Spinal cord (tissue), 9 donors: ENCODE measurements at regions not wholly inside any gene's neighbourhood (a gene's known extent, or its start where the extent isn't known, plus 50 kb on each side); places are given as distances from the start of the nearest gene placed in this dataset.
"Not testable (repeated sequence)": the region's sequence is repeated elsewhere in the genome, so short reads cannot be mapped to it uniquely, and the experiment has no call there.

Experiments used
- DNase-seq, 6 donors: peaks; one replicate each; pipeline versions ENCODE4 v3.0.0 to v3.0.0-alpha.2; 2013 to 2015; ENCODE audit warnings: low spot score in 6 of 6, low read depth in 4 of 6
- H3K27ac ChIP-seq: one replicate; pipeline ENCODE4 v1.5.1; 2013; ENCODE audit warnings: low read depth, low read length, control low read depth
- H3K27me3 ChIP-seq: one replicate; pipeline ENCODE4 v1.6.1; 2013; ENCODE audit warnings: low read length; ENCODE audit not compliant: control insufficient read depth, insufficient read depth
- H3K36me3 ChIP-seq: one replicate; pipeline ENCODE4 v1.6.1; 2013; ENCODE audit warnings: low read length; ENCODE audit not compliant: control insufficient read depth, insufficient read depth
- H3K4me1 ChIP-seq: one replicate; pipeline ENCODE4 v1.6.1; 2013; ENCODE audit warnings: low read length; ENCODE audit not compliant: control insufficient read depth, insufficient read depth
- H3K4me3 ChIP-seq: one replicate; pipeline ENCODE4 v1.5.1; 2013; ENCODE audit warnings: low read depth, low read length, control low read depth
- H3K9me3 ChIP-seq: one replicate; pipeline ENCODE4 v1.6.1; 2013; ENCODE audit warnings: low read length; ENCODE audit not compliant: control insufficient read depth, insufficient read depth
- WGBS: methylation state at CpG from one replicate; pipeline ENCODE4 v1.1.5; 2013; ENCODE audit warnings: missing lambda C conversion rate; ENCODE audit not compliant: insufficient coverage; 5-methylcytosine and 5-hydroxymethylcytosine counted together
- donor health status: healthy.

GRCh38 chr6:19193624-19194023, 643.5 kb upstream of the ID4 start:
- no peak for DNase-seq
- no peaks in the 10 kb centered on the region for H3K27me3 ChIP-seq
- WGBS: no CpG with 5 or more reads among the region's 2 CpGs
- H3K27ac ChIP-seq: no peak overlapping the region
- H3K36me3 ChIP-seq: no peaks in the 10 kb centered on the region
- peaks cover 2% of the 10 kb centered on the region for H3K9me3 ChIP-seq
- H3K4me1 ChIP-seq: no peaks in the 10 kb centered on the region
- no peak overlapping the region for H3K4me3 ChIP-seq

- no peak for DNase-seq
- Histone ChIP-seq H3K9me3 (peaks cover 7% of the 10 kb centered on the region), H3K4me3 (no peak overlapping the region), H3K36me3 (no peaks in the 10 kb centered on the region), H3K4me1 (no peaks in the 10 kb centered on the region), H3K27me3 (no peaks in the 10 kb centered on the region), H3K27ac (no peak overlapping the region)
These were observed 632.7 kb upstream of the ID4 start for GRCh38 chr6:19204445-19204844.

- Histone ChIP-seq H3K4me3 (no peak overlapping the region), H3K9me3 (peaks cover 7% of the 10 kb centered on the region), H3K27me3 (no peaks in the 10 kb centered on the region), H3K36me3 (no peaks in the 10 kb centered on the region), H3K27ac (no peak overlapping the region), H3K4me1 (no peaks in the 10 kb centered on the region)
- DNase-seq: no peak
- 95% methylated on average over 5 of the region's 5 CpGs for WGBS
These were observed 632.1 kb upstream of the ID4 start for GRCh38 chr6:19205076-19205475.

GRCh38 chr6:19209202-19209601, 628.0 kb upstream of the ID4 start:
- H3K4me1 ChIP-seq: no peaks in the 10 kb centered on the region
- H3K9me3 ChIP-seq: no peaks in the 10 kb centered on the region
- no peaks in the 10 kb centered on the region for H3K27me3 ChIP-seq
- H3K36me3 ChIP-seq: no peaks in the 10 kb centered on the region
- H3K27ac ChIP-seq: no peak overlapping the region
- no peak for DNase-seq
- no peak overlapping the region for H3K4me3 ChIP-seq
- WGBS: no CpG with 5 or more reads among the region's 2 CpGs

- no peaks in the 10 kb centered on the region for H3K27me3 ChIP-seq
- 93% methylated on average over 14 of the region's 14 CpGs for WGBS
- no peaks in the 10 kb centered on the region for H3K36me3 ChIP-seq
- DNase-seq: no peak
- H3K27ac ChIP-seq: no peak overlapping the region
- H3K4me1 ChIP-seq: no peaks in the 10 kb centered on the region
- no peaks in the 10 kb centered on the region for H3K9me3 ChIP-seq
- no peak overlapping the region for H3K4me3 ChIP-seq
These were observed 626.1 kb upstream of the ID4 start for GRCh38 chr6:19210849-19211590.

GRCh38 chr6:19214231-19214630, 622.9 kb upstream of the ID4 start:
- H3K36me3 ChIP-seq: no peaks in the 10 kb centered on the region
- H3K27me3 ChIP-seq: no peaks in the 10 kb centered on the region
- H3K4me1 ChIP-seq: no peaks in the 10 kb centered on the region
- H3K9me3 ChIP-seq: no peaks in the 10 kb centered on the region
- no peak overlapping the region for H3K4me3 ChIP-seq
- 80% methylated on average over 2 of the region's 2 CpGs for WGBS
- DNase-seq: no peak
- H3K27ac ChIP-seq: no peak overlapping the region

GRCh38 chr6:19219931-19220330, 617.2 kb upstream of the ID4 start:
- DNase-seq: peak in 1 of 6 donors; percentile 4
- Histone ChIP-seq H3K27me3 (no peaks in the 10 kb centered on the region), H3K27ac (no peak overlapping the region), H3K36me3 (no peaks in the 10 kb centered on the region), H3K9me3 (no peaks in the 10 kb centered on the region), H3K4me3 (no peak overlapping the region), H3K4me1 (no peaks in the 10 kb centered on the region)
- WGBS: no CpG with 5 or more reads among the region's 1 CpG

GRCh38 chr6:19231878-19232561, 605.1 kb upstream of the ID4 start:
- no peak overlapping the region for H3K4me3 ChIP-seq
- WGBS: no CpG with 5 or more reads among the region's 5 CpGs
- H3K4me1 ChIP-seq: no peaks in the 10 kb centered on the region
- peaks cover 1% of the 10 kb centered on the region for H3K9me3 ChIP-seq
- H3K27me3 ChIP-seq: no peaks in the 10 kb centered on the region
- peak overlapping the region; percentile 54 for H3K27ac ChIP-seq
- DNase-seq: peak; percentile 52 to 92 (median 74)
- no peaks in the 10 kb centered on the region for H3K36me3 ChIP-seq

GRCh38 chr6:19245656-19246055, 591.5 kb upstream of the ID4 start:
- no peaks in the 10 kb centered on the region for H3K4me1 ChIP-seq
- H3K27ac ChIP-seq: no peak overlapping the region
- H3K27me3 ChIP-seq: no peaks in the 10 kb centered on the region
- H3K36me3 ChIP-seq: no peaks in the 10 kb centered on the region
- peaks cover 3% of the 10 kb centered on the region for H3K9me3 ChIP-seq
- no peak for DNase-seq
- no CpG with 5 or more reads among the region's 1 CpG for WGBS
- H3K4me3 ChIP-seq: no peak overlapping the region

GRCh38 chr6:19247181-19247580, 590.0 kb upstream of the ID4 start:
- WGBS: 94% methylated on average over 3 of the region's 8 CpGs
- not testable (repeated sequence) for H3K4me1 ChIP-seq, H3K36me3 ChIP-seq

More at GRCh38 chr6:19247181-19247580, 590.0 kb upstream of the ID4 start:
- H3K9me3 ChIP-seq, DNase-seq, H3K27me3 ChIP-seq, H3K27ac ChIP-seq, H3K4me3 ChIP-seq: not testable (repeated sequence)
